ENCODE measurements at regions not wholly inside any gene's neighbourhood (a gene's known extent, or its start where the extent isn't known, plus 50 kb on each side); places are given as distances from the start of the nearest gene placed in this dataset.

DNA sequence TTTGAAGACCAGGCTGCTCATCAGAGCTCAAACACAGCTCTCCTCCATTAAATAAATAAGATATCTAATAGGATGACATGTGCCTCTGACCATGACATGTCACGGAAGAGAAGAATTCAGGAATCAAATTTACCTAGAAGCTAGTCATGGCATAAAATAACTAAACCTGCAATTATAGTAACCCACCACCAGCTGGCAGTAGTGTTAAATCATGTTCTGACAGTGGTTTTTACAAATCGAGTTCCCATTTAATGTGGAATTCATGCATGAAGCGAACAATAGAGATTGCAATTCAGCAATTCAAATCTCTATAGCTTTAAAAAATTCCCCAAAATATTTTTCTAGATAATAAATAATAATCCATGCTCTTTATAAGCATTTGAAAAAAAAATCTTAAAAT, 74.6 kb upstream of the IKZF1 start:
- TF ChIP-seq CTCF (IDR thresholded peaks at IDR 0.05) (peak; percentile 66), EZH2 (IDR thresholded peaks at IDR 0.05; ENCODE audit: borderline replicate concordance, insufficient read depth, low read depth, low read length, poor library complexity, severe bottlenecking) (no peak)

All from B cell (primary cell).